ENCODE measurements at regions not wholly inside any gene's neighbourhood (a gene's known extent, or its start where the extent isn't known, plus 50 kb on each side); places are given as distances from the start of the nearest gene placed in this dataset.
A peak's percentile ranks its signal among the peaks of the same experiment; 100 is the strongest.

- TF ChIP-seq CTCF (IDR thresholded peaks at IDR 0.05; ENCODE audit: low read depth, low read length), result no peak
- DNase-seq (ENCODE audit: low read depth, low spot score), result no peak
- H3K4me3 ChIP-seq (ENCODE audit: low read depth, low read length), result no peak overlapping the region
- in situ Hi-C loops (cut with HindIII; ENCODE audit: low sequenced_read_pairs), result no loop called here
Measured at GRCh38 chr1:187338762-187339412, 510.1 kb downstream of the PLA2G4A start.

GRCh38 chr1:187342495-187342894, 513.7 kb downstream of the PLA2G4A start:
- no peak for DNase-seq (ENCODE audit: low read depth, low spot score)
- no peak for TF ChIP-seq CTCF (IDR thresholded peaks at IDR 0.05; ENCODE audit: low read depth, low read length)
- in situ Hi-C loops (cut with HindIII; ENCODE audit: low sequenced_read_pairs), result no loop called here
- H3K4me3 ChIP-seq (ENCODE audit: low read depth, low read length), result no peak overlapping the region

GRCh38 chr1:187374082-187374481, 545.3 kb downstream of the PLA2G4A start:
- in situ Hi-C loops (cut with HindIII; ENCODE audit: low sequenced_read_pairs), result no loop called here
- no peak overlapping the region for H3K4me3 ChIP-seq (ENCODE audit: low read depth, low read length)
- DNase-seq (ENCODE audit: low read depth, low spot score), result no peak
- no peak for TF ChIP-seq CTCF (IDR thresholded peaks at IDR 0.05; ENCODE audit: low read depth, low read length)

GRCh38 chr1:187374742-187375141, 546.0 kb downstream of the PLA2G4A start:
- H3K4me3 ChIP-seq (ENCODE audit: low read depth, low read length), result no peak overlapping the region
- DNase-seq (ENCODE audit: low read depth, low spot score), result no peak
- TF ChIP-seq CTCF (IDR thresholded peaks at IDR 0.05; ENCODE audit: low read depth, low read length), result no peak
- in situ Hi-C loops (cut with HindIII; ENCODE audit: low sequenced_read_pairs), result no loop called here

- no peak for DNase-seq (ENCODE audit: low read depth, low spot score)
- peak; percentile 16 for TF ChIP-seq CTCF (IDR thresholded peaks at IDR 0.05; ENCODE audit: low read depth, low read length)
- no peak overlapping the region for H3K4me3 ChIP-seq (ENCODE audit: low read depth, low read length)
- in situ Hi-C loops (cut with HindIII; ENCODE audit: low sequenced_read_pairs), result no loop called here
Measured at GRCh38 chr1:187383366-187383765, 554.6 kb downstream of the PLA2G4A start.

GRCh38 chr1:187384504-187384903, 555.8 kb downstream of the PLA2G4A start:
- DNase-seq (ENCODE audit: low read depth, low spot score), result no peak
- no peak for TF ChIP-seq CTCF (IDR thresholded peaks at IDR 0.05; ENCODE audit: low read depth, low read length)
- no peak overlapping the region for H3K4me3 ChIP-seq (ENCODE audit: low read depth, low read length)
- in situ Hi-C loops (cut with HindIII; ENCODE audit: low sequenced_read_pairs), result no loop called here

Data from astrocyte of the spinal cord (primary cell).